HG03060 (cell line): ENCODE measurements at regions not wholly inside any gene's neighbourhood (a gene's known extent, or its start where the extent isn't known, plus 50 kb on each side); places are given as distances from the start of the nearest gene placed in this dataset.
"Not testable (repeated sequence)": the region's sequence is repeated elsewhere in the genome, so short reads cannot be mapped to it uniquely, and the experiment has no call there.

Source experiments
- ATAC-seq: cut with Tn5 transposase; IDR thresholded peaks from one replicate; pipeline ENCODE4 v1.9.1; 2021; ENCODE audit warnings: low read depth, moderate number of reproducible peaks; ENCODE audit not compliant: unreplicated experiment

GRCh38 chr9:95595721-95596295 lies 79.0 kb upstream of the PTCH1 start:
- ATAC-seq, result no peak

GRCh38 chr9:95592931-95593330 lies 76.2 kb upstream of the PTCH1 start:
- no peak for ATAC-seq

DNA sequence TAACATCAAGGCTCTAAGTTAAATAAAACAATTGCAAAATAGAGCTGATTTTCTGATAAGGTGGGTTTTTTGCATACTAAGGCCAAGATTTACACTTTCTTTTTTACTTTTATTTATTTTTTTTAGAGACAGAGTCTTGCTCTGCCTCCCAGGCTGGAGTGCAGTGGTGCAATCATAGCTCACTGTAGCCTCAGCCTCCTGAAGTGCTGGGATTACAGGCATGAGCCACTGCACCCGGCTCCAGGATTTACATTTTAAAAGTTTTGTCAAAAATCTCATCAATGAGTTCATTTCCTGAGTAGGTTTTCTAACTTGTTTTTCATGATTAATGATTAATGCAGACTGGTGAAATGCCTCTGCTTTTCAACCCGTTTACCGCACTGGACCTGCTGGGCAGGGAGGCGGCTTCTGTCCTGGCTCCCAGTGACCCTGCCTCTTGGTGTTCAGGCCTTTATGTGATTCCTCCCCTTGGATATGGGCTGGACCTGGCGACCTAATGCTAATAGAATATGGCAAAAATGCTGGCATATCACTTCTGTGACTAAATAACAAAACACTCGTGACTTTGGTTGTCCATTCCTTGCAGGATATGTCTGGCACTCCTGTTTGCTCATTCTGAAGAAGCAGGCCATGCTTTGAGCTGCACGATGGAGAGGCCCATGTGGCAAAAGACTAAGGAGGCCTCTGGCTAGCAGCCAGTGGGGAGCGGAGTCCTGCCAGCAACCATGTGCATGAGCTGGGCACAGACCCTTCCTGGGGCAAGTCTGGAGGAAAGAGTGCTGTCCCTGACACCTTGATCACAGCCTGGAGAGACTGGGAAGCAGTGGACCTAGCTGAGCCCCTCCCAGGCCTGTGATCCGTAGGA lies 72.2 kb upstream of the PTCH1 start:
- no peak for ATAC-seq

DNA sequence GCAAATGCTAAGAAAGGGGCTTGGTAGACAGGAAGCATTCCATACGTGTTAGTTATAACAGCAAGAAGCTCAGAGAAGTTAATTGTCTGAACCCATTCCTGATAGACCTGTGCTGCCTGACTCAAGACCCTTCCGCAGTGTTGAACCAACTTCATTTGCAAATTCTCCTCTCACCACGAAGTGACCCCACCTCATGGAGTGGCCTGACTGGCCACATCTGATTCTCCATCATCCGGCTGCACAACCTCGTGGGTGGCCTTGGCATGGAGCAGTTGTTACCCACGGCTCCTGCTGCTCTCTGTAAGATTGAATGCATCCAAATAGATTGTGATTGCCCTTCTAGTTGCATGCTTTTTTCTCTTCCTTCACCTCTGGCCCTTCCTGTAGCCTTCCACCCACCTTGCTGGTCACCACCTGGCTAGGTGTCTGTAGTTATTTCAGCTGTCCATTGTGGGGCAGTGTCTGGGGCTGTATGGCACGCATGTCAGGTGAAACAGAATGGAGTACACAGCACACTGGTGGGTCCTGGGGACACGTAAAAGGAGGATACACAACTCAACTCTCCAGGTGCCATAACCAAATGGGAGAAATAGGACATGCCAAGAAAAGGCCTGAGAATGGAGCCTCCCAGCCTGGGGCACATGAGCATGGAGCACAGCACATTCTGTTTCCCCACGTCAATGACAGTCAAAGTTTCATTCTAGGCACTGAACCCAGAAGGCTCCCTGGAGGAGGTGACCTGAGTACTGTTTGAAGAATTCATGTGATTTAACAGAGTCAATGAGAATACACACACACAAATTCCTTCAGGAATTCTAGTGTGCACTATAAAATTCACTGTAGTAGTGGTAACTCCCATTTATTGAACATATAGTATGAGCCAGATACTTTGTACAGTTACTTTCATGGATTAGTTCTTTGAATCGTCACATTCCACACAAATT lies 70.5 kb upstream of the PTCH1 start:
- ATAC-seq, result no peak

DNA sequence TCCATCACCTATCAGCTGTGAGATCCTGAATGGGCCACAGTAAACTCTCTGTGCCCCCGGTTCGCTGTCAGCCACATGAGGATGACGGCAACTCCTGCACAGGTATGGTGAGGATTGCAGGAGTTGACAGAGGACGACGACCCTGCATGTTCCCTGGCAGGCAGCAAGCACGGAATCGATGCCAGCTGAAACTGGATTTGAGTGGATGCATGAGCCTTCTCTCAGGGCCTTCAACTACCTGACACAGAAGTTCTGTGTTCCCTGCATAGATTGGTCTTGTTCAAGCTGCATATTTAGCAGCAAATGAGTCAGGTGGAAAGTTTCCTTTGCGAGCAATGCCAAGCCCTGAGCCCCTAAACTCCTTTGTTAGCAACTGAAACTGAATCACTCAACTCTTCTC lies 69.6 kb upstream of the PTCH1 start:
- no peak for ATAC-seq

DNA sequence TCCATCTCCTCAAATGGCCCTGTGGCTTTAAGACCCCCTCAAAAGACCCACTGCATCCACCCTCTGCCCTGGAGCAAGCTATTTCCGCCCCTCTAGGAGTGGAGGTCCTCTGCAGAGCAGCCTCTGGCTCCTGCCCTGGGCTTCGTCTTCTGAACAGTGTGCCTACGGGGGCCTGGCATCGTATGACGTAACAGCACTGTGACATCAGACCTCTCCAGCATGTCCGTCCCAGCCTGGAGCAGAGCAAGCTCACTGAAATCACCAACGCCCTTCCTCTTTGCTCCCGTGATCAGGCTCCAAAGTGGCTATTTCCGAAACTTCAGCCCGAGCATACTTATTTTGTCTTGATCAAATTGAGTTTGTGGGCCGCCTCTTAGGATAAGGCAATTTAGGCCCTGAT lies 69.1 kb upstream of the PTCH1 start:
- ATAC-seq, result no peak

DNA sequence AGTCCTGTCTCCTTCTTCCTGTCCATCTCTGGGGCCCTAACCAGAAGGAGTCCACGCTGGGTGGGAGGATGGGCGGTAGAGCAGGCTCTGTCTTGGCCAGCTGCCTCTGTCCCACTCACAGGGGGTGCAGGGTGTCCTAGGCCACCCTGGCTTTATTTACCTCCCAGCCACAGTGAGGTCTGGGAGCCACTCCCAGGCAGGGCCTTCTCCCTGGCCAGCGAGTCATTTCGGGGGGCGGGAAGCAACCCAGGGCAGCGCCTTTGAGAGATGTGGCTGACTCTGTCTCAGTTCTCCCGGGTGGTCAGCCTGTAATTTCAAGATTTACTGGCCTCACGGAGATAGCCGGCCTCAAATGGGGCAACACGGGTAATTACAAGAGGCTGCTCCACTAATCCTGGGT lies 67.4 kb upstream of the PTCH1 start:
- ATAC-seq, result no peak

DNA sequence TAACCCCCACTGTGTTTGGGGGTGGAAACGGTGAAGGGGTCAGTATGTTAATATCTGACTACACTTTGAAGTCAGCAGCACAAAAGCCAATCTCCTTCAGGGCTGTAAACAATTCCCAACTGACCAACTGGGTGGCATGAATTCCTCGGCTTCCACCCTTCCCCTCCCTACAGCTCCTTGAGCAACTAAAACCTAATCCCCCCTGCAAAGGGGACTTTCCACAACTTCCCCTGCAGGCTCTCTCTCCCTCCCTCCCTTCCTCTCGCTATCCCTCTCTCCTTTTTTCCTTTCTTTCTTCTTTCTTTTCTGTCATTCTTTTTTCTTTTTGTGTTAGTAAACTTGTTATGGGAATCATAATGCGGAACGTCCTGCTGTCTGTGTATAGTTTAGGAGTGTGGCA lies 65.1 kb upstream of the PTCH1 start:
- no peak for ATAC-seq

DNA sequence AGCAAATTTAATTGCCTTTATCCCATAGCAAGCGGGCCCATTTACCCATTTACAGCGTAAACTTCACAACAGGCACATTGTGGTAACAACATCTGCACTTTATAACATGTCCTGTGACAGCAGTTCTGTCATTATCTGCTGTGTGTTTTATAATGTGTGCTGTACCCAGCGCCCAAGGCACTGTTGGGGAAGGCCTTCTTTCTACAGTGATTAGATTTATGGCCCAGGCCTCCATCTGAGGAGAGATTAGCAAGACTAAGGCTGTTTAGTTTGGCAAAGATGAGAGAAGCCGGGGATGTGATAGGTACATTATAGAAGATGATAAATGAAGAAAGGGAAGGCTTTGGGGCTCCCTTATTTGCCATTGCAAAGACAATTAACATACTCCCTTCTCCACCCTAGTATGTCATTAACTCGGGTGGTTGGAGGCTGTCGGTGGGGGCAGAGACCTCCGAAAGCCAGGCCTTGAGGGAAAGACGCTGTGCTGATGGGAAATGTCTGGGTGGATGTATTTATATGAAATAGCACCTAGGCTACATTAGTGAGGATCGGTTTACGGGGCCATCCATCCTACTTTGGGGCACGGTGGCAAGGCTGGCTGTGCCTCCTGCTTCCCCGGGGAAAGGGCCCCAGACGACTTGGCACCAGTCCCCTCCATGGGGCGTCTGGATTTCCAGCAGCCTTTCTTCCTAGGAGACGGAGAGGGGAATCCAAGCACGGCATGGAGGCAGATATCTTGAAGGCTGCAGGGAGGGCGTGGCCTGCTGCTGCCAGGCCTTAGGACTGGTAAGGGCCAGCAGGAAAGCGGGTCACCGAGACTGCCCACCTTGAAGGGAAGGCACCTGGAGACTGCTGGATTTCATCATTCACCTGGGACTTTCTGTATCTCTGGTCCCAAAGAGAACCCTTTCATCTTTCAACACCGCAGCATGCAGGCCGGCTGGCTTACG lies 64.3 kb upstream of the PTCH1 start:
- no peak for ATAC-seq

DNA sequence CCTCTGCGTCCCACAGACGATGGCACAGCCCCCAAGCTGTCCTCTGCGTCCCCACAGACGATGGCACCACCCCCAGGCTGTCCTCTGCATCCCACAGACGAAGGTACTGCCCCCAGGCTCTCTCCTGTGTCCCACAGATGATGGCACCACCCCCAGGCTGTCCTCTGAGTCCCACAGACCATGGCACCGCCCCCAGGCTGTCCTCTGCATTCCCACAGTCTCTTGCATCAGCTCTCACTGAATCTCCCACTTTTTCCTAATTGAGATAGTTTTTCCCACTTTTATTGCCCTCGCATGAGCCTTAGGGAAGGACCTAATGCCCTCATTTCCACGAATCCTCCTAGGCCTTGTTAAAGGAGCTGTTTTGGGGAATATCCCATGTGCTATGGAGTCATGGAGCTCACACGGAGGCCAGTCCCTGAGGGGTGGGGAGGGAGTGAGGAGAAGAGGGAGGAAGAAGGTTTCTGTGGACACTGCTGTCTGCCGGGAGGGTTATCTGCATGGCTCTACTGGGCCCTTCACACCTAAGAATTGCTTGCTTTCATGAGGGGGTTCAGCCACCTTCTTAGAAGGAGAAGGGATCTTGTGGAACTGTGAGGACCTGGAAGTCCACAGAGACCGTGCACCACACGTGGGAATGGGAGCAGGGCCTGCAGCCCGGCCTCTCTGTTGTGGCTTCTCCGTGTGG lies 58.2 kb upstream of the PTCH1 start:
- ATAC-seq, result no peak

DNA sequence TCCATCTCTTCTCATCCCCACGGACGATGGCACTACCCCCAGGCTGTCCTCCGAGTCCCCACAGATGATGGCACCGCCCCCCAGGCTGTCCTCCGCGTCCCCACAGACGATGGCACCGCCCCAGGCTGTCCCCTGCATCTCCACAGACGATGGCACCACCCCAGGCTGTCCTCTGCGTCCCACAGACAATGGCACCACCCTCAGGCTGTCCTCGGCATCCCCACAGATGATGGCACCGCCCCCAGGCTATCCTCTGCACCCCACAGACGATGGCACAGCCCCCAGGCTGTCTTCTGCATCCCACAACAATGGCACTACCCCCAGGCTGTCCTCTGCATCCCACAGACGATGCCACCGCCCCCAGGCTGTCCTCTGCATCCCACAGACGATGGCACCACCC lies 57.4 kb upstream of the PTCH1 start:
- ATAC-seq, result no peak

DNA sequence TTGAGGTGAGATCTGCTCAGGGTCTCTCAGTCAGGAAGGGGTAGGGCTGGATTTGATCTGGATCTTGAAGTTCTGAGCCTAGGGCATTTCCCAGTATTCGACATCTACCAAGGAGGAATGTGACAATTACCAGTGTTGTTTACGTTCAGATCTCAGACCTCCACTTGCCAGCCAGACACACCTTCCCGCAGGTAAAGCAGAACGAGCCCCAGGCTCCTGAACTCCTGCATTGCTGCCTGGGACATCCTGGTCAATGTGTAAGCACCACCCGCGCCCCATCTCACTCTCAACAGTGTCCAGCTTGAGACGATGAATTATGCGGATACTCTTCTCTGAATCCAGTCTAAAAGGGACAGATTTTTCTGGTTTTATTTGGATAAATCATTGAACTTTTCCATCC lies 56.7 kb upstream of the PTCH1 start:
- ATAC-seq, result no peak

DNA sequence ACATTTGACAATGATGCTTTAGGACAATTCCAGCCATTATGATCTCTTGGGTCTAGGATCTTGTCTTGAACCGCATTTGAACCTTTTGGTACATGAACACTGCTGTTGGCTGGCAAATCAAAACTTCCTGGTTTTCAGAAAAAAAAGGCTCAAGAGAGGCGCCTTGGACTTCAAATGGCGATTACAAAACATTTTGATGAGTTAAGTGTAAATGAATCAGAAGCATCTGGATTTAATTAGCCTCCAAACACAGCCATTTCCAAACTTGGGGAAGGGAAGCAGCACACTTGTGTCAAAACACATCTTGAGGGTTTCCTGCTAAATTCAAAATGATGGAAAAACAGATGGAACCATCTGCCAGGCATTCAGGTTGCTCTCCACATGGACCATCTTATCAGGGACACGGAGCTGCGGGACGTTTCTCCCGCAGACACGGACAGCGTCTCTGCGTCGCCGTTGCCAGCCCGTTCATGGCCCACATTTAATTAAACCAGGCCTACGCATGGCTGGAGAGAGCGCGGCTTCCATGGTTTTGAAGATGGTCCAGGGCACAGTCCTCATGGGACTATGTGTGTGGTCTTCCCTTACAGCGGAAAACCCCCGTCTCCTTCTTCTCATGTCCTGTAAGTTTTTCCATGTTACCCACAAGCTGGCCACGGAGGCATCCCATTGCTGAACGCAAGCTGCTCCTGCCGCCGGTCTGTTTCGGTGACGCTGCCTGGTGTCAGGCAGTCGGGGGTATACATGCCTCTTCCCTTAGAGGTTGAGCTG lies 55.8 kb upstream of the PTCH1 start:
- ATAC-seq, result no peak

DNA sequence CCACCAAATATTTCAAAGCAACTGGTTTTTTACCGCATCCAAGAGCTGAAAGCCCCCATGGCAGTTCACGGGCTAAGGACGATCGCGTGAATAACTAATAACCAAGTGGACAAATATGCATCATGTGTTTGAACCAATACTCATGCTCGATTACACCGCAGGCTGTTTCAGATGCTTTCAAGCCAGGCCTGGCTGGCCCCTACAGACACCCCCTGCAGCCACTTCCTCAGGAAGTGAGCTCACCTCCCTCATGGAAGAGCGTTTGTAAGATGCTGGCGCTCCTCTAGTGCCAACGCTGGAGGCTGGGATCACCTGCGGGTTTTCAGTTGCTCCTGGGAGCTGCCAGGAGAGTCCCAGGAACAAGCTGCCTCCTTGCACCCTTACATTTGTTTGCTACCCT lies 53.9 kb upstream of the PTCH1 start:
- ATAC-seq, result no peak

GRCh38 chr9:95570150-95570549 lies 53.4 kb upstream of the PTCH1 start:
- ATAC-seq, result no peak

DNA sequence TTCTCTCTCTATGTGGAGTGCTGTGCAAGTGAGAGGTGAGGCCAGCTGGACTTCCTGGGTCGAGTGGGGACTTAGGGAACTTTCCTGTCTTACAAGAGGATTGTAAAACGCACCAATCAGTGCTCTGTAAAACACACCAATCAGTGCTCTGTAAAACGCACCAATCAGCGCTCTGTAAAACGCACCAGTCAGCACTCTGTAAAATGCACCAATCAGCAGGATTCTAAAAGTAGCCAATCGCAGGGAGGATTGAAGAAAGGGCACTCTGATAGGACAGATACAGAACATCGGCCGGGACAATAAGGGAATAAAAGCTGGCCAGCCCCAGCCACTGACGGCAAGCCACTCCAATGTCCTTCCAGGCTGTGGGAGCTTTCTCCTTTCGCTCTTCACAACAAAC lies 52.0 kb upstream of the PTCH1 start:
- not testable (repeated sequence) for ATAC-seq
